ENCODE measurements at regions not wholly inside any gene's neighbourhood (a gene's known extent, or its start where the extent isn't known, plus 50 kb on each side); places are given as distances from the start of the nearest gene placed in this dataset.

DNA sequence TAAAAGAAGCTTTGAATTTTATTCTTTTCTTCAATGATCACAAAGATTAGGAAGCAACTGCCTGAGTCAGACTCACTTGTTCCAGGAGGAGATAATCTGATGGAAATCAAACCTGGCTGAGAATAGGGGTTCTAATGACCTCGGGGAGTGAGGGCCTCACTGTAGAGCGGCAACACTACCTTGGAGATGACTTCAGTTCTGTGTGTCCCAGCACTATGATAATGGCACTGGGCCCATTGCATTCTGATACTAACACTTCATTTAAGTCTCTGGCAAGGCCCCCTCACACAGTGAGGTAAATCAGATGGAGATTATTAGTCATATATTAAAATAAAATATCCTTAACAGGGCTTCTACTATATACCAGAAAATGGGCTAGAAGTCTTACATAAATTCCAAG lies 233.3 kb upstream of the EGLN3 start:
- peaks cover 5% of the 10 kb centered on the region for H3K27me3 ChIP-seq (ENCODE audit: control insufficient read depth, insufficient read depth, low read length)
- H3K36me3 ChIP-seq (ENCODE audit: insufficient read depth, low read length): no peaks in the 10 kb centered on the region
- no peak overlapping the region for H3K9ac ChIP-seq (ENCODE audit: low read depth, low read length)
- no peak overlapping the region for H3K4me3 ChIP-seq (ENCODE audit: low read length)
- no peaks in the 10 kb centered on the region for H3K9me3 ChIP-seq (replicated peaks; ENCODE audit: low read length)
- no peaks in the 10 kb centered on the region for H3K4me1 ChIP-seq (ENCODE audit: control insufficient read depth, insufficient read depth, low read length)
- H3K4me2 ChIP-seq (ENCODE audit: low read length): no peak overlapping the region

- peaks cover under 1% of the 10 kb centered on the region for H3K27me3 ChIP-seq (ENCODE audit: control insufficient read depth, insufficient read depth, low read length)
- H3K9me3 ChIP-seq (replicated peaks; ENCODE audit: low read length): no peaks in the 10 kb centered on the region
- H3K4me1 ChIP-seq (ENCODE audit: control insufficient read depth, insufficient read depth, low read length): no peaks in the 10 kb centered on the region
- H3K4me3 ChIP-seq (ENCODE audit: low read length): no peak overlapping the region
- H3K4me2 ChIP-seq (ENCODE audit: low read length): no peak overlapping the region
- H3K36me3 ChIP-seq (ENCODE audit: insufficient read depth, low read length): no peaks in the 10 kb centered on the region
- no peak overlapping the region for H3K9ac ChIP-seq (ENCODE audit: low read depth, low read length)
Measured at GRCh38 chr14:34183478-34183877, 232.6 kb upstream of the EGLN3 start.

- H3K36me3 ChIP-seq (ENCODE audit: insufficient read depth, low read length): no peaks in the 10 kb centered on the region
- no peaks in the 10 kb centered on the region for H3K27me3 ChIP-seq (ENCODE audit: control insufficient read depth, insufficient read depth, low read length)
- H3K4me3 ChIP-seq (ENCODE audit: low read length): no peak overlapping the region
- H3K4me2 ChIP-seq (ENCODE audit: low read length): no peak overlapping the region
- no peaks in the 10 kb centered on the region for H3K9me3 ChIP-seq (replicated peaks; ENCODE audit: low read length)
- no peak overlapping the region for H3K9ac ChIP-seq (ENCODE audit: low read depth, low read length)
- H3K4me1 ChIP-seq (ENCODE audit: control insufficient read depth, insufficient read depth, low read length): no peaks in the 10 kb centered on the region
Measured at GRCh38 chr14:34181338-34181737, 230.5 kb upstream of the EGLN3 start.

DNA sequence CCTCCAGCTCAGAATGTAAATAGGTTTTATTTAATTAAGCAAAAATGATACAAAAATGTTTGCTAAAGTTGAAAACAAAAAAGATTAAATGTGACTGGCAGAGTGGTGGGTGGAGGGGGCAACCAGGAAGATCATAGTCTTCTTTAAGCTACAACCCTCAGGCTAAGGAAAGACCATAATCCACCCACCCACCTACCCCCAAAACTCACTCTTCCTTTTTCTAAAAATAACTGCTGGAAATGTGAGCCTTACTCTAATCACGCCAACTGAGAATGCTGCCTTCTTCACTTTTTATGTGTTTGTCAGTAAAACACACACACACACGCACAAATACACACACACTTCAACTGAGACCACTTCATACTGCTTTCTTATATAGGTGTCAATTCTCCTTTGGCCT lies 230.0 kb upstream of the EGLN3 start:
- no peak overlapping the region for H3K4me3 ChIP-seq (ENCODE audit: low read length)
- no peaks in the 10 kb centered on the region for H3K9me3 ChIP-seq (replicated peaks; ENCODE audit: low read length)
- H3K36me3 ChIP-seq (ENCODE audit: insufficient read depth, low read length): no peaks in the 10 kb centered on the region
- H3K4me1 ChIP-seq (ENCODE audit: control insufficient read depth, insufficient read depth, low read length): no peaks in the 10 kb centered on the region
- H3K9ac ChIP-seq (ENCODE audit: low read depth, low read length): no peak overlapping the region
- H3K27me3 ChIP-seq (ENCODE audit: control insufficient read depth, insufficient read depth, low read length): no peaks in the 10 kb centered on the region
- H3K4me2 ChIP-seq (ENCODE audit: low read length): no peak overlapping the region

GRCh38 chr14:34180434-34180833 lies 229.6 kb upstream of the EGLN3 start:
- Histone ChIP-seq H3K9ac (ENCODE audit: low read depth, low read length) (no peak overlapping the region), H3K4me3 (ENCODE audit: low read length) (no peak overlapping the region), H3K27me3 (ENCODE audit: control insufficient read depth, insufficient read depth, low read length) (no peaks in the 10 kb centered on the region), H3K36me3 (ENCODE audit: insufficient read depth, low read length) (no peaks in the 10 kb centered on the region), H3K4me2 (ENCODE audit: low read length) (no peak overlapping the region), H3K9me3 (replicated peaks; ENCODE audit: low read length) (no peaks in the 10 kb centered on the region), H3K4me1 (ENCODE audit: control insufficient read depth, insufficient read depth, low read length) (no peaks in the 10 kb centered on the region)

DNA sequence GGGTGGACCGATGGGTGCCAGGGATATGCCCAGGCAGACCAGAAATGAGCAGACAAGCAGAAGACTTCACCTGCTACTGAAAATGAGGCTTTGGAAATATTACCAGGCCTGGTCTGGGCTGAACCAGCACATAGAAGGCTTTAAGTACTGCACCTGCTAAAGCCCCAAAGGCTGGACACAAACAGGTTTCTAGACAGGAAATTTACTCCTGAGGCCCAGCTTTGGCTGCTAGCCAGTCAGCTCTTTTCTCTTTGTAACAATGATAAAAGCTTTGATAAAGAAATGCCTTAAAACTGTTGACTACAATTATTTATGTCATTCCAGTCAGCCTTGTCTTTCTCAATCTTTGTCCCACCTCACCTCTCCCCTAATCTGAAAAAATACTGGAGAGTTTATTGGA lies 228.9 kb upstream of the EGLN3 start:
- Histone ChIP-seq H3K4me2 (ENCODE audit: low read length) (no peak overlapping the region), H3K4me3 (ENCODE audit: low read length) (no peak overlapping the region), H3K9me3 (replicated peaks; ENCODE audit: low read length) (no peaks in the 10 kb centered on the region), H3K9ac (ENCODE audit: low read depth, low read length) (no peak overlapping the region), H3K27me3 (ENCODE audit: control insufficient read depth, insufficient read depth, low read length) (no peaks in the 10 kb centered on the region), H3K4me1 (ENCODE audit: control insufficient read depth, insufficient read depth, low read length) (no peaks in the 10 kb centered on the region), H3K36me3 (ENCODE audit: insufficient read depth, low read length) (no peaks in the 10 kb centered on the region)

DNA sequence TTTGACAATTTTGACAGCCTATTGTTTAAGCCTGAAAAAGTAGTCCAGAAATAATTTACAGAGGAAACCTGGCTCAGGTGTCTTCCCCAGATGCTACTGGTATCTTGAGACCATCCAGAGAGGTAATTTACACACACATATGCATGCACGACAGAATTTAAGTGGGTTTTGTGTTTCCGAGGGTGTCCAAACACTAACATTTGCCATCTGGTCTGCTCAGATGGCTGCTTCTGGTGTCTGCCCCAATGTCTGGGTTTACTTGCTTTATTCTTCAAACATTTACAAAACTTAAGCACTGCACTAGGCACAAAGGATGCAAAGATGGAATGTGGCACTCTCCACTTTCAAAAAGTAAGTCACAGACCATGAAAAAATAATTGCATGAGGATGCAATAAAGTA lies 226.6 kb upstream of the EGLN3 start:
- no peaks in the 10 kb centered on the region for H3K27me3 ChIP-seq (ENCODE audit: control insufficient read depth, insufficient read depth, low read length)
- no peaks in the 10 kb centered on the region for H3K9me3 ChIP-seq (replicated peaks; ENCODE audit: low read length)
- H3K36me3 ChIP-seq (ENCODE audit: insufficient read depth, low read length): no peaks in the 10 kb centered on the region

DNA sequence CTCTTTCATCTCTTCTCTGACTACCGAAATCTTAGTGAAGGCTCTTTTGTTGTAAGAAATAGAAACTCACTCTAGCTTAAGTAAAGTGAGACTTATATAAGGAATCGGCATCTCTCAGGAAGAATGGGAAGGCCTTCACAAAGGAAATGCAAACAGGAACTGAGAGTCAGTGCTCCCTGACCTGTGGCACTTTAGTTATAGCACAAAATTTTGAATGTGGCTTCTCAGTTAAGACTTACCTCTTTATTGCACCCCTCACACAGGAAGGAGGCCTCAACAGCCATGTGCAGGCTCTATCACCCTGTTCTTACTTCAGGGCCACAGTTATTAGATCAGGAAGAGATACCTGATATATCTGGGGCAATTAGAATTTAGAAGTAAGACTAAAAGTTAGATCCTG lies 224.7 kb upstream of the EGLN3 start:
- H3K36me3 ChIP-seq (ENCODE audit: insufficient read depth, low read length): no peaks in the 10 kb centered on the region
- no peak overlapping the region for H3K4me2 ChIP-seq (ENCODE audit: low read length)
- H3K27me3 ChIP-seq (ENCODE audit: control insufficient read depth, insufficient read depth, low read length): no peaks in the 10 kb centered on the region
- H3K4me1 ChIP-seq (ENCODE audit: control insufficient read depth, insufficient read depth, low read length): no peaks in the 10 kb centered on the region
- no peak overlapping the region for H3K9ac ChIP-seq (ENCODE audit: low read depth, low read length)
- H3K4me3 ChIP-seq (ENCODE audit: low read length): no peak overlapping the region
- no peaks in the 10 kb centered on the region for H3K9me3 ChIP-seq (replicated peaks; ENCODE audit: low read length)

More for the DNA sequence above, 226.6 kb upstream of the EGLN3 start:
- Histone ChIP-seq H3K4me2 (ENCODE audit: low read length) (no peak overlapping the region), H3K9ac (ENCODE audit: low read depth, low read length) (no peak overlapping the region), H3K4me1 (ENCODE audit: control insufficient read depth, insufficient read depth, low read length) (no peaks in the 10 kb centered on the region), H3K4me3 (ENCODE audit: low read length) (no peak overlapping the region)

GRCh38 chr14:34174973-34175372 lies 224.1 kb upstream of the EGLN3 start:
- no peaks in the 10 kb centered on the region for H3K9me3 ChIP-seq (replicated peaks; ENCODE audit: low read length)
- no peak overlapping the region for H3K9ac ChIP-seq (ENCODE audit: low read depth, low read length)
- H3K4me2 ChIP-seq (ENCODE audit: low read length): no peak overlapping the region
- H3K4me1 ChIP-seq (ENCODE audit: control insufficient read depth, insufficient read depth, low read length): no peaks in the 10 kb centered on the region
- H3K36me3 ChIP-seq (ENCODE audit: insufficient read depth, low read length): no peaks in the 10 kb centered on the region
- H3K27me3 ChIP-seq (ENCODE audit: control insufficient read depth, insufficient read depth, low read length): no peaks in the 10 kb centered on the region
- H3K4me3 ChIP-seq (ENCODE audit: low read length): no peak overlapping the region

- H3K9ac ChIP-seq (ENCODE audit: low read depth, low read length): no peak overlapping the region
- no peaks in the 10 kb centered on the region for H3K27me3 ChIP-seq (ENCODE audit: control insufficient read depth, insufficient read depth, low read length)
- no peaks in the 10 kb centered on the region for H3K4me1 ChIP-seq (ENCODE audit: control insufficient read depth, insufficient read depth, low read length)
- no peak overlapping the region for H3K4me2 ChIP-seq (ENCODE audit: low read length)
- no peaks in the 10 kb centered on the region for H3K9me3 ChIP-seq (replicated peaks; ENCODE audit: low read length)
- no peak overlapping the region for H3K4me3 ChIP-seq (ENCODE audit: low read length)
- H3K36me3 ChIP-seq (ENCODE audit: insufficient read depth, low read length): no peaks in the 10 kb centered on the region
Measured at GRCh38 chr14:34173916-34174315, 223.0 kb upstream of the EGLN3 start.

- Histone ChIP-seq H3K36me3 (ENCODE audit: insufficient read depth, low read length) (no peaks in the 10 kb centered on the region), H3K4me1 (ENCODE audit: control insufficient read depth, insufficient read depth, low read length) (no peaks in the 10 kb centered on the region), H3K27me3 (ENCODE audit: control insufficient read depth, insufficient read depth, low read length) (peaks cover 4% of the 10 kb centered on the region)
Measured at GRCh38 chr14:34172550-34173368, 221.9 kb upstream of the EGLN3 start.

DNA sequence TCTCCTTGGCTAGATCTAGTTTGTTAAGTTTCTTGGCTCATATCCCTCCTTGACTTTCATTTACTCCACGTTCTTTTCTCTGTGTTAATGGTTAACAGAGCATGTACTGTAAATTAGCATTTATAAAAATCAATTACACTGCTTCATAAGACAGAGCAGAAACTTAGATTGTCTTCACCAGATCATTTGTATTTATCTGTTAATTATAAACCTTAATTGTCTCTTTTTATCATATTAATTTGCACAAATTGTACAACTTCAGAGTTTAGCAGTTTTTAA lies 221.2 kb upstream of the EGLN3 start:
- Histone ChIP-seq H3K9me3 (replicated peaks; ENCODE audit: low read length) (no peaks in the 10 kb centered on the region), H3K27me3 (ENCODE audit: control insufficient read depth, insufficient read depth, low read length) (peaks cover 4% of the 10 kb centered on the region), H3K4me1 (ENCODE audit: control insufficient read depth, insufficient read depth, low read length) (no peaks in the 10 kb centered on the region), H3K4me2 (ENCODE audit: low read length) (no peak overlapping the region), H3K36me3 (ENCODE audit: insufficient read depth, low read length) (no peaks in the 10 kb centered on the region), H3K9ac (ENCODE audit: low read depth, low read length) (no peak overlapping the region), H3K4me3 (ENCODE audit: low read length) (no peak overlapping the region)

More at GRCh38 chr14:34172550-34173368, 221.9 kb upstream of the EGLN3 start:
- H3K4me3 ChIP-seq (ENCODE audit: low read length): no peak overlapping the region
- no peak overlapping the region for H3K9ac ChIP-seq (ENCODE audit: low read depth, low read length)
- no peaks in the 10 kb centered on the region for H3K9me3 ChIP-seq (replicated peaks; ENCODE audit: low read length)
- H3K4me2 ChIP-seq (ENCODE audit: low read length): no peak overlapping the region
